K562 (cell line): ENCODE measurements at regions not wholly inside any gene's neighbourhood (a gene's known extent, or its start where the extent isn't known, plus 50 kb on each side); places are given as distances from the start of the nearest gene placed in this dataset.

ENCODE experiments used
- ATAC-seq: fragments of 200-7000 bp; cut with Tn5 transposase; 3 replicates; pipeline ENCODE4 v1.9.1; 2020; ENCODE audit warnings: moderate library complexity
- BruUV-seq: library from RNA; stranded (reverse); fragments of 400-500 nt; replicated peaks from 2 replicates; lab custom pipeline; 2021; lab: Mats Ljungman, UMichigan
- CTCF ChIA-PET: fragments of 300-600 bp; formaldehyde crosslinking; extraction: SDS; loops from one replicate; lab custom pipeline; 2021; ENCODE audit warnings: low intra/inter-chr PET ratio; lab: Yijun Ruan, JAX
- POLR2A ChIA-PET: fragments of 300-600, 350-650 bp; sonication (Branson Sonifier 250); formaldehyde crosslinking; extraction: SDS; loops from one replicate; lab custom pipeline; 2021; ENCODE audit warnings: antibody characterized with exemption, inconsistent platforms; lab: Yijun Ruan, JAX
- DNase-seq, 4 experiments: peaks; one replicate each; pipeline versions ENCODE4 v3.0.0 to v3.0.0-alpha.2; 2011 to 2018; ENCODE audit warnings: low spot score in 3 of 4, mixed read lengths in 3 of 4; ENCODE audit errors: extremely low read depth in 1 of 4
- FAIRE-seq: peaks from 2 replicates; lab custom pipeline; 2011; peaks lifted over from hg19 to GRCh38; lab: Jason Lieb, UNC
- H2AFZ ChIP-seq: 2 replicates; pipeline ENCODE4 v1.6.0; 2011; ENCODE audit warnings: low read depth, low read length, control low read depth, inconsistent platforms
- H3K27ac ChIP-seq: fragments of 200-600 bp; 3 replicates; pipeline ENCODE4 v1.8.0; 2011; ENCODE audit warnings: low read depth, mild to moderate bottlenecking, control low read depth, inconsistent platforms, low read length, moderate library complexity, mixed read lengths; ENCODE audit errors: extremely low read depth
- H3K27me3 ChIP-seq, 2 experiments: fragments of 300-600 bp in 1 of 2; 2 replicates in 1 of 2; 3 replicates in 1 of 2; pipeline versions ENCODE4 v1.6.0 to v1.8.0; 2011; ENCODE audit warnings: inconsistent platforms in 2 of 2, low read length in 2 of 2, mild to moderate bottlenecking in 1 of 2, mixed read lengths in 1 of 2, moderate library complexity in 1 of 2; ENCODE audit not compliant: control insufficient read depth in 2 of 2, insufficient read depth in 2 of 2
- H3K36me3 ChIP-seq: fragments of 300-600 bp; 3 replicates; pipeline ENCODE4 v1.8.0; 2011; ENCODE audit warnings: mild to moderate bottlenecking, low read length, inconsistent platforms; ENCODE audit not compliant: control insufficient read depth, insufficient read depth
- H3K4me1 ChIP-seq, 2 experiments: fragments of 200-600 bp in 1 of 2; replicated peaks in 1 of 2; 2 replicates in 1 of 2; 3 replicates in 1 of 2; pipeline versions ENCODE4 v1.5.1 to v1.8.0; 2011; ENCODE audit warnings: inconsistent platforms in 2 of 2, low read length in 2 of 2, mild to moderate bottlenecking in 1 of 2, mixed read lengths in 1 of 2, moderate library complexity in 1 of 2; ENCODE audit not compliant: control insufficient read depth in 2 of 2, insufficient read depth in 2 of 2
- H3K4me2 ChIP-seq: 2 replicates; pipeline ENCODE4 v1.6.1; 2011; ENCODE audit warnings: low read length, control low read depth, inconsistent platforms, mixed read lengths; ENCODE audit not compliant: insufficient read depth
- H3K4me3 ChIP-seq: fragments of 200-600 bp; sonication (generic), shearing (Covaris generic); 2 replicates; pipeline ENCODE4 v1.5.1; 2016; ENCODE audit warnings: control low read depth, inconsistent platforms
- H3K79me2 ChIP-seq: fragments of 200-600 bp; 3 replicates; pipeline ENCODE4 v1.8.0; 2011; ENCODE audit warnings: low read length, inconsistent platforms; ENCODE audit not compliant: control insufficient read depth, insufficient read depth
- H3K9ac ChIP-seq, 2 experiments: 2 replicates each; pipeline versions ENCODE4 v1.6.0 to v1.6.1; 2011; ENCODE audit warnings: low read depth in 2 of 2, low read length in 2 of 2, control low read depth in 1 of 2, inconsistent platforms in 1 of 2, mild to moderate bottlenecking in 1 of 2, mixed read lengths in 1 of 2; ENCODE audit not compliant: insufficient read depth in 1 of 2
- H3K9me1 ChIP-seq: one replicate; pipeline ENCODE4 v1.6.0; 2011; ENCODE audit warnings: inconsistent platforms, mild to moderate bottlenecking, low read length, moderate library complexity; ENCODE audit not compliant: control insufficient read depth, insufficient read depth
- H3K9me3 ChIP-seq: replicated peaks from 2 replicates; pipeline ENCODE4 v1.5.1; 2011; ENCODE audit warnings: low read depth, low read length, inconsistent platforms; ENCODE audit not compliant: control insufficient read depth, insufficient read depth
- H4K20me1 ChIP-seq: replicated peaks from 2 replicates; pipeline ENCODE4 v1.6.1; 2011; ENCODE audit warnings: low read length, inconsistent platforms, mixed read lengths; ENCODE audit not compliant: control insufficient read depth, insufficient read depth
- ELF4 ChIP-seq: fragments of 450-650 bp; formaldehyde crosslinking; IDR thresholded peaks from 2 replicates; pipeline ENCODE4 v1.4.0; 2022; ENCODE audit warnings: missing genetic modification characterization
- ESRRA ChIP-seq: fragments of 450-650 bp; IDR thresholded peaks from 2 replicates; pipeline ENCODE4 v1.6.1; 2014; ENCODE audit warnings: low read depth, mild to moderate bottlenecking, moderate library complexity, borderline replicate concordance
- GATA2 ChIP-seq: sonication (generic); formaldehyde crosslinking; IDR thresholded peaks from 2 replicates; pipeline ENCODE4 v1.4.0; 2020; ENCODE audit warnings: mild to moderate bottlenecking, missing genetic modification reagents
- GTF2A2 ChIP-seq: IDR thresholded peaks from 2 replicates; pipeline ENCODE4 v1.6.1; 2016; ENCODE audit warnings: mild to moderate bottlenecking, missing genetic modification characterization, missing compliant biosample characterization
- NRF1 ChIP-seq, 2 experiments: fragments of 450-650 bp; IDR thresholded peaks in 1 of 2; conservative IDR thresholded peaks in 1 of 2; 2 replicates each; pipeline ENCODE4 v1.6.1; 2014; ENCODE audit warnings: mild to moderate bottlenecking in 2 of 2
- POLR2H ChIP-seq: IDR thresholded peaks from 2 replicates; pipeline ENCODE4 v1.6.1; 2016; ENCODE audit warnings: missing genetic modification characterization, low read depth, mild to moderate bottlenecking, control low read depth, missing compliant biosample characterization, moderate library complexity
- POLR3G ChIP-seq: IDR thresholded peaks from 2 replicates; pipeline ENCODE4 v1.6.1; 2011; ENCODE audit not compliant: insufficient read length, insufficient replicate concordance; ENCODE audit errors: extremely low read depth
- TSC22D4 ChIP-seq: fragments of 450-650 bp; IDR thresholded peaks from 2 replicates; pipeline ENCODE4 v1.6.1; 2016; ENCODE audit warnings: missing genetic modification characterization, missing biosample characterization, control low read depth
- ZC3H8 ChIP-seq: fragments of 450-650 bp; IDR thresholded peaks from 2 replicates; pipeline ENCODE4 v1.6.1; 2017
- ZFP1 ChIP-seq: fragments of 450-650 bp; formaldehyde crosslinking; IDR thresholded peaks from 2 replicates; pipeline ENCODE4 v1.4.0; 2020; ENCODE audit warnings: mild to moderate bottlenecking, mixed read lengths
- ZNF143 ChIP-seq: sonication (generic); formaldehyde crosslinking; IDR thresholded peaks from 2 replicates; pipeline ENCODE4 v1.9.0; 2022; ENCODE audit warnings: mild to moderate bottlenecking, missing genetic modification reagents
- ZNF316 ChIP-seq: fragments of 450-650 bp; IDR thresholded peaks from 2 replicates; pipeline ENCODE4 v1.6.1; 2016
- ZNF384 ChIP-seq: IDR thresholded peaks from 2 replicates; pipeline ENCODE4 v1.6.1; 2012; ENCODE audit warnings: low read depth, low read length, improper control_type of control experiment
- ZNF830 ChIP-seq: fragments of 250-450 bp; sonication (Bioruptor Pico); IDR thresholded peaks from 2 replicates; pipeline ENCODE4 v1.5.0; 2021; ENCODE audit warnings: mild to moderate bottlenecking
- WGBS: fragments of 100-300 bp; shearing (Covaris generic); methylation state at CpG from one replicate; pipeline ENCODE4 v1.1.6; 2016; ENCODE audit warnings: low coverage, mixed read lengths; ENCODE audit not compliant: insufficient coverage; ENCODE audit errors: missing lambda C conversion rate; 5-methylcytosine and 5-hydroxymethylcytosine counted together
- in situ Hi-C: fragments of 300-500 bp; cut with MboI; formaldehyde crosslinking; loops from 4 replicates; pipeline ENCODE4 v1.15.0; 2018; ENCODE audit warnings: inconsistent platforms, mixed read lengths
- intact Hi-C: fragments of 100-400 bp; cut with micrococcal nuclease; formaldehyde crosslinking; loops from 2 replicates; pipeline ENCODE4 v1.14.2; 2022

DNA sequence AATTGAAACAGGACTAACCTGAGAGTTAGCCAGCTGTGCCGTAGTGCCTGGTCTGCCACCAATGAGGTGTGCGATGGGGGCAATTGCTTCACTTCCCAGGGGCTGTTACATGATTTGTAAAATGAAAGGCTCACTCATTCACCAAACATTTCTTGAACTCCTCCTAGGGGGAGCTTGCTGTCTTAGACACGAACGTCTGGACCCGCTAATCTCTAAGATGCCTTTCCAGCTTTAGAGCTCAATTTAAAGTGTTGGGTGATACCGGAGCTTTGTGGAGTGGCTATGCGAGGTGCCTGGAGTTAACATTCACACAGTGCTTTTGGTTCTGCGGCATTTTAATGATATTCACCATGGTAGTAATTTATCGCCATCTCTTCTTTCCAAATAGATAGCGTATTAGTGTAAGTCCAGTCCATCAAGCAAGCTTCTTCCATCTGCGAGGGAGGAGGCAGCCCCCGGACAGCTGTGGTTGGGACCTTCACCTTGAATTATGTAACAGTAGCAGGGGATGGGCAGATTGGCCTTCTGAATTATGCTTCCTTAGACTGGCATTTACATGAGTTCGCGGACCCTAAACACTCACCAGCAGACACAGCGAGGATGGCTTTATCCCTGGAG lies 179.9 kb downstream of the ADSS2 start:
- DNase-seq (no peak), FAIRE-seq (no peak), ATAC-seq (no peak)
- no peak for TF ChIP-seq GATA2
- no peak for TF ChIP-seq ZNF830 (CRISPR knock-in tag)
- no peak for TF ChIP-seq ZNF384
- TF ChIP-seq ESRRA, result no peak
- no peak for TF ChIP-seq TSC22D4
- no peak for TF ChIP-seq NRF1 (conservative IDR thresholded peaks at IDR 0.05 in 1 of 2, IDR thresholded peaks at IDR 0.05 in 1 of 2)
- no peak for TF ChIP-seq ELF4 (CRISPR knock-in tag)
- TF ChIP-seq POLR2H (tag), result no peak
- no peak for TF ChIP-seq ZNF316
- no peak for TF ChIP-seq ZNF143 (CRISPR knock-in tag)
- no peak for TF ChIP-seq GTF2A2 (tag)
- TF ChIP-seq ZFP1 (CRISPR knock-in tag), result no peak
- TF ChIP-seq ZC3H8, result no peak
- no peak for TF ChIP-seq POLR3G
- peaks cover 6 to 12% of the 10 kb centered on the region in 2 experiments; a peak in 4 of 5 replicates for H3K4me1 ChIP-seq
- H3K9me1 ChIP-seq, result no peaks in the 10 kb centered on the region
- ChIA-PET CTCF (interaction anchor here (2.2 to 4.6 kb wide), 3 partner anchors 258 to 928 kb away, joined by 6 to 37 read pairs (median 27); no protein-coding TSS in a partner anchor), POLR2A (no interaction called here)
- H3K9me3 ChIP-seq, result no peaks in the 10 kb centered on the region
- WGBS, result 21% methylated on average over 15 of the region's 15 CpGs
- peaks cover 19 to 28% of the 10 kb centered on the region in 2 experiments; a peak in 4 of 5 replicates for H3K27me3 ChIP-seq
- in situ Hi-C loops, result loop anchor here (25.0 kb wide), 2 partner anchors 784 to 1809 kb away; no protein-coding TSS in a partner anchor
- no TSS peak for BruUV-seq
- H3K27ac ChIP-seq, result no peak overlapping the region
- no peaks in the 10 kb centered on the region for H4K20me1 ChIP-seq
- no peaks in the 10 kb centered on the region for H3K79me2 ChIP-seq
- H3K9ac ChIP-seq, result no peak overlapping the region
- H3K4me2 ChIP-seq, result no peak overlapping the region; the same call in 1 of the 2 replicates
- H3K4me3 ChIP-seq, result no peak overlapping the region
- intact Hi-C loops, result loop anchor here (2.0 to 5.0 kb wide), 8 partner anchors 109 to 1804 kb away; no protein-coding TSS in a partner anchor
- 0 out of 2 replicates have a peak overlapping the region, but pooled peaks have one; percentile 18 for H2AFZ ChIP-seq
- no peaks in the 10 kb centered on the region for H3K36me3 ChIP-seq
